HL-60 (cell line): ENCODE measurements at regions not wholly inside any gene's neighbourhood (a gene's known extent, or its start where the extent isn't known, plus 50 kb on each side); places are given as distances from the start of the nearest gene placed in this dataset.

Source experiments
- DNase-seq, 2 experiments: peaks; one replicate each; pipeline ENCODE4 v3.0.0-alpha.2; 2010 to 2020; ENCODE audit warnings: low read depth in 1 of 2, low spot score in 1 of 2
- H3K27ac ChIP-seq: fragments of 250-450 bp; sonication (Bioruptor Pico); replicated peaks from 2 replicates; pipeline ENCODE4 v1.5.1; 2020; ENCODE audit warnings: mild to moderate bottlenecking, moderate library complexity
- H3K27me3 ChIP-seq: fragments of 250-450 bp; sonication (Bioruptor Pico); 2 replicates; pipeline ENCODE4 v1.5.1; 2021; ENCODE audit warnings: mild to moderate bottlenecking, moderate library complexity; ENCODE audit not compliant: insufficient read depth, poor library complexity, severe bottlenecking
- H3K4me3 ChIP-seq: replicated peaks from 2 replicates; pipeline ENCODE4 v1.5.1; 2011; ENCODE audit warnings: mild to moderate bottlenecking, control low read depth, low read length; ENCODE audit not compliant: insufficient read depth
- GABPA ChIP-seq: IDR thresholded peaks from 2 replicates; pipeline ENCODE4 v1.6.1; 2012; ENCODE audit warnings: low read depth
- POLR2AphosphoS5 ChIP-seq: IDR thresholded peaks from 2 replicates; pipeline ENCODE4 v1.6.1; 2012; ENCODE audit warnings: low read depth
- REST ChIP-seq: IDR thresholded peaks from 2 replicates; pipeline ENCODE4 v1.6.1; 2012; ENCODE audit warnings: low read depth; ENCODE audit not compliant: insufficient replicate concordance
- SPI1 ChIP-seq: IDR thresholded peaks from 2 replicates; pipeline ENCODE4 v1.6.1; 2012; ENCODE audit warnings: low read depth, mild to moderate bottlenecking, borderline replicate concordance
- TF ChIP-seq, protein P1 (sequence below): IDR thresholded peaks from one replicate; pipeline ENCODE4 v1.5.1; 2011; ENCODE audit warnings: low read length, control low read depth, inconsistent platforms; ENCODE audit not compliant: insufficient read depth

- DNase-seq = no peak
- Histone ChIP-seq H3K4me3 (no peak overlapping the region), H3K27ac (no peak overlapping the region), H3K27me3 (peaks cover 2% of the 10 kb centered on the region)
- TF ChIP-seq POLR2AphosphoS5 (no peak), GABPA (no peak), REST (no peak), SPI1 (no peak)
- TF ChIP-seq, protein P1, sequence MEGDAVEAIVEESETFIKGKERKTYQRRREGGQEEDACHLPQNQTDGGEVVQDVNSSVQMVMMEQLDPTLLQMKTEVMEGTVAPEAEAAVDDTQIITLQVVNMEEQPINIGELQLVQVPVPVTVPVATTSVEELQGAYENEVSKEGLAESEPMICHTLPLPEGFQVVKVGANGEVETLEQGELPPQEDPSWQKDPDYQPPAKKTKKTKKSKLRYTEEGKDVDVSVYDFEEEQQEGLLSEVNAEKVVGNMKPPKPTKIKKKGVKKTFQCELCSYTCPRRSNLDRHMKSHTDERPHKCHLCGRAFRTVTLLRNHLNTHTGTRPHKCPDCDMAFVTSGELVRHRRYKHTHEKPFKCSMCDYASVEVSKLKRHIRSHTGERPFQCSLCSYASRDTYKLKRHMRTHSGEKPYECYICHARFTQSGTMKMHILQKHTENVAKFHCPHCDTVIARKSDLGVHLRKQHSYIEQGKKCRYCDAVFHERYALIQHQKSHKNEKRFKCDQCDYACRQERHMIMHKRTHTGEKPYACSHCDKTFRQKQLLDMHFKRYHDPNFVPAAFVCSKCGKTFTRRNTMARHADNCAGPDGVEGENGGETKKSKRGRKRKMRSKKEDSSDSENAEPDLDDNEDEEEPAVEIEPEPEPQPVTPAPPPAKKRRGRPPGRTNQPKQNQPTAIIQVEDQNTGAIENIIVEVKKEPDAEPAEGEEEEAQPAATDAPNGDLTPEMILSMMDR = no peak
These were observed 118.3 kb upstream of the DNAJC10 start for GRCh38 chr2:182597570-182598295.

DNA sequence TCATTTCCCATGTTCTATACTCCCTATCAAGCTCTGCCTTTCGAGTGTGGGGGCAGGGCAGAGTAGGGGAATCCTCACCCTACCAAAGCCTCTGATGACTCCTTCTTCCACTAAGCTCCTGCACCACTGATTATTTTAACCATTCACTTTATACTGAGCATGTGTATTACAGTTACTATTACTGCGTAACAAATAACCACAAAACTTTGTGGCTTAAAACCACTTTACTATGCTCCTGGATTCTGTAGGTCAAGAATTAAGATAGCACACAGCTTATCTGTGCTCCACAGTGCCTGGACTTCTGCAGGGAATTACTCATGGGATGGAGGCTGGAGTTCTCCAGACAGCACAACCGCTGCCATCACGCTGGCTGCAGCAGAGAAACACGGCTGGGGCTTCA, 117.4 kb upstream of the DNAJC10 start:
- Histone ChIP-seq H3K27me3 (peaks cover 2% of the 10 kb centered on the region), H3K4me3 (no peak overlapping the region), H3K27ac (no peak overlapping the region)
- DNase-seq = no peak
- TF ChIP-seq POLR2AphosphoS5 (no peak), REST (no peak), GABPA (no peak)
- TF ChIP-seq, protein P1 = no peak

DNA sequence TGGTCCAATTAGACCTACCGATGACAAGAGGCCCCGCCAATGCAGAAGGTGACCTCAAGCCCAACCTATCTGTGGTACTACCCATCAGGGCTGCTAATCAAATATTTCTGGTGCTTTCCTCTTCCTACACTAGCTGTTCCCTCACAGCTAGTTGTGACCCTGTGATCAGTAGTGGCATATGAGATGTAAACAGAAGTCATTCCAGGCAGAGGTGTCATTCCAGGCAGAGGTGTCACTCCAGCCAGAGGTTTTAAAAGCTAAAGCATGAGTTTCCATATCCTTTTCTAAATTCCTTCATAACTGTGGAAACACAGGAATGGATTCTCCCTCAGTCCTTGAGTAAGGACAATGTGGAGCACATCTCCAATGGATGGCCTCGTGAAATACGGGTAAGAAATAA, 110.9 kb upstream of the DNAJC10 start:
- no peak for DNase-seq
- Histone ChIP-seq H3K27ac (no peak overlapping the region), H3K27me3 (no peaks in the 10 kb centered on the region), H3K4me3 (no peak overlapping the region)
- TF ChIP-seq POLR2AphosphoS5 (no peak), REST (no peak), GABPA (no peak), SPI1 (no peak)
- TF ChIP-seq, protein P1 = no peak
